Spinal cord (tissue), 9 donors: ENCODE measurements at regions not wholly inside any gene's neighbourhood (a gene's known extent, or its start where the extent isn't known, plus 50 kb on each side); places are given as distances from the start of the nearest gene placed in this dataset.
"Not testable (repeated sequence)": the region's sequence is repeated elsewhere in the genome, so short reads cannot be mapped to it uniquely, and the experiment has no call there.

ENCODE experiments used
- DNase-seq, 6 donors: peaks; one replicate each; pipeline versions ENCODE4 v3.0.0 to v3.0.0-alpha.2; 2013 to 2015; ENCODE audit warnings: low spot score in 6 of 6, low read depth in 4 of 6
- H3K27ac ChIP-seq: one replicate; pipeline ENCODE4 v1.5.1; 2013; ENCODE audit warnings: low read depth, low read length, control low read depth
- H3K27me3 ChIP-seq: one replicate; pipeline ENCODE4 v1.6.1; 2013; ENCODE audit warnings: low read length; ENCODE audit not compliant: control insufficient read depth, insufficient read depth
- H3K36me3 ChIP-seq: one replicate; pipeline ENCODE4 v1.6.1; 2013; ENCODE audit warnings: low read length; ENCODE audit not compliant: control insufficient read depth, insufficient read depth
- H3K4me1 ChIP-seq: one replicate; pipeline ENCODE4 v1.6.1; 2013; ENCODE audit warnings: low read length; ENCODE audit not compliant: control insufficient read depth, insufficient read depth
- H3K4me3 ChIP-seq: one replicate; pipeline ENCODE4 v1.5.1; 2013; ENCODE audit warnings: low read depth, low read length, control low read depth
- H3K9me3 ChIP-seq: one replicate; pipeline ENCODE4 v1.6.1; 2013; ENCODE audit warnings: low read length; ENCODE audit not compliant: control insufficient read depth, insufficient read depth
- WGBS: methylation state at CpG from one replicate; pipeline ENCODE4 v1.1.5; 2013; ENCODE audit warnings: missing lambda C conversion rate; ENCODE audit not compliant: insufficient coverage; 5-methylcytosine and 5-hydroxymethylcytosine counted together
- donor health status: healthy.

DNA sequence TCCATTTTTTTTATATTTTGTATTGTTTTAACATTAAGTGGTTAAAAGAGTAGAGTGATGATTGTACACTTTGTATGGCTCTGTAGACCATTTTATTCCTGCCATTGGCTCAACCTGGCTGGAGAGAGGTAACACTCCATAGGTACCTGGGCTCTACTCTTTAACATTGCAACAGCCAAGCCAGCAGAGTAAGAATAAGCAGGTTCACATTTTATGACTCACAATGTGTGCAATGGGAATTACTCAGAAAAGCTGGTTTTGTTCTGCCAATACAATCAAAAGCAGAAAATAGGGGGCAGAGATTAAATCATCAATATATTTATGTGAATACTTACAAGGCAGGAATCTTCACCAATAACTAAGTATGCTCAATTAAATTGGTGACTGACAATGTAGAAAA, 1324.0 kb downstream of the AMY1C start:
- Histone ChIP-seq H3K27ac (no peak overlapping the region), H3K4me3 (no peak overlapping the region), H3K27me3 (no peaks in the 10 kb centered on the region), H3K9me3 (no peaks in the 10 kb centered on the region), H3K36me3 (no peaks in the 10 kb centered on the region), H3K4me1 (no peaks in the 10 kb centered on the region)
- no peak for DNase-seq

DNA sequence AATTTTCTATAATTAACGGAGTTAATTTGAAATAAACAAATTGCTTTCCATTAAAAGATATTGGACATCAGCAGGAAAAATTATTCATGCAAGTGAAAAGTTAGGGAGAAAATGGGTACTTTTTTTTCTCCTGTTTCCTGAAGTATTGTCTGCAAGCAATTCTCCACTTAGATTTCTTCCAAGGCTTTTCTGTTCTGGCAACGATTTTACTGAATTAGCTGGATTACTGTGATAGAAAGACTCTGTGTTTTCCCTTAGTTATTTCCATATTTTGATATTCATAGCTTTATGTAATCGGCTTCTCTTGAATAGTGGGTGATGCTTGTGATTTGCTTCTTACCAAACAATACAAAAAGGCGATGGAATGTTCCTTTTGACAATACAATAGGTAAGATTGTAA, 1333.9 kb downstream of the AMY1C start:
- H3K27me3 ChIP-seq = no peaks in the 10 kb centered on the region
- DNase-seq = no peak
- H3K4me1 ChIP-seq = no peaks in the 10 kb centered on the region
- no peaks in the 10 kb centered on the region for H3K36me3 ChIP-seq
- WGBS = no CpG with 5 or more reads among the region's 4 CpGs
- H3K9me3 ChIP-seq = no peaks in the 10 kb centered on the region
- no peak overlapping the region for H3K4me3 ChIP-seq
- H3K27ac ChIP-seq = no peak overlapping the region

DNA sequence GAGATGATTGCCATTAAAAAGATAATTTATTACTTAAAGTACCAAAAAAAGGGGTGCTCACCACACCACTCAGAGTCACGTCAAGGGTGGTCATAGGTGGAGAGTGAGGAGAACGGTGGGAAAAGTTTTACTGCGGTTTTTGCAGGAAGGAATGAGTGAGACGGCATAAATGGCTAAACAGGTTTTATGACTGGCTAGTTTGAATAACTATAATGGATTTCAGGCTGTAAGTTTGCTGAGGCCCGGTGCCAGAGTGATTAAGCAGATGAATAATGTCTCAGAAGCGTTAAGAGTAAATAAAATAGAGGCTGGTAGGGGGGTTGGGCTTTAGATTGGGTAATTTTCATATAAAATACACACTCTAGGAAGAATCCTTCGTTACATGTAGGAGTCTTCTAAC, 1337.8 kb downstream of the AMY1C start:
- Histone ChIP-seq H3K4me1 (no peaks in the 10 kb centered on the region), H3K36me3 (no peaks in the 10 kb centered on the region), H3K4me3 (no peak overlapping the region), H3K27ac (no peak overlapping the region), H3K27me3 (no peaks in the 10 kb centered on the region), H3K9me3 (no peaks in the 10 kb centered on the region)
- 80% methylated on average over 3 of the region's 7 CpGs for WGBS
- DNase-seq = no peak

- no CpG with 5 or more reads among the region's 1 CpG for WGBS
- no peaks in the 10 kb centered on the region for H3K9me3 ChIP-seq
- H3K36me3 ChIP-seq = no peaks in the 10 kb centered on the region
- no peak for DNase-seq
- no peaks in the 10 kb centered on the region for H3K27me3 ChIP-seq
- H3K4me1 ChIP-seq = no peaks in the 10 kb centered on the region
- no peak overlapping the region for H3K27ac ChIP-seq
- H3K4me3 ChIP-seq = no peak overlapping the region
Measured at GRCh38 chr1:105088166-105088565, 1338.5 kb downstream of the AMY1C start.

DNA sequence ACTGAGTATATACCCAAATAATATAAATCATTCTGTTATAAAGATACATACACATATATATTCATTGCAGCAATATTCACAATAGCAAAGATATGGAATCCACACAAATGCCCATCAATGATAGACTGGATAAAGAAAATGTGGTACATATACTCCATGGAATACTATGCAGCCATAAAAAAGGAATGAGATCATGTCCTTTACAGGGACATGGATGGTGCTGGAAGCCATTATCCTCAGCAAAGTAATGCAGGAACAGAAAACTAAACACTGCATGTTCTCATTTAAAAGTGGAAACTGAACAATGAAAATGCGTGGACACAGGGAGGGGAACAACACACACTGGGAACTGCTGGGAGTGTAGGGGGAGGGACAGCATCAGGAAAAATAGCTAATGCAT, 1344.2 kb downstream of the AMY1C start:
- H3K9me3 ChIP-seq, H3K4me3 ChIP-seq, H3K36me3 ChIP-seq, H3K4me1 ChIP-seq, DNase-seq, H3K27ac ChIP-seq, H3K27me3 ChIP-seq: not testable (repeated sequence)
- WGBS = 100% methylated on average over 1 of the region's 1 CpG

GRCh38 chr1:105100102-105100501, 1350.4 kb downstream of the AMY1C start:
- WGBS = no CpG with 5 or more reads among the region's 1 CpG

GRCh38 chr1:105101261-105101660, 1351.6 kb downstream of the AMY1C start:
- no peaks in the 10 kb centered on the region for H3K9me3 ChIP-seq
- H3K36me3 ChIP-seq = no peaks in the 10 kb centered on the region
- no peak overlapping the region for H3K27ac ChIP-seq
- DNase-seq = no peak
- H3K4me3 ChIP-seq = no peak overlapping the region
- H3K4me1 ChIP-seq = no peaks in the 10 kb centered on the region
- no CpG with 5 or more reads among the region's 3 CpGs for WGBS
- no peaks in the 10 kb centered on the region for H3K27me3 ChIP-seq

More at GRCh38 chr1:105100102-105100501, 1350.4 kb downstream of the AMY1C start:
- Histone ChIP-seq H3K4me1 (no peaks in the 10 kb centered on the region), H3K36me3 (no peaks in the 10 kb centered on the region), H3K9me3 (no peaks in the 10 kb centered on the region), H3K4me3 (no peak overlapping the region), H3K27me3 (no peaks in the 10 kb centered on the region), H3K27ac (no peak overlapping the region)
- DNase-seq = no peak

- no peak for DNase-seq
- H3K9me3 ChIP-seq = no peaks in the 10 kb centered on the region
- no peaks in the 10 kb centered on the region for H3K36me3 ChIP-seq
- H3K27ac ChIP-seq = no peak overlapping the region
- H3K4me1 ChIP-seq = no peaks in the 10 kb centered on the region
- H3K27me3 ChIP-seq = no peaks in the 10 kb centered on the region
- H3K4me3 ChIP-seq = no peak overlapping the region
- WGBS = no CpG with 5 or more reads among the region's 3 CpGs
Measured at GRCh38 chr1:105102371-105102770, 1352.7 kb downstream of the AMY1C start.

- Histone ChIP-seq H3K36me3 (no peaks in the 10 kb centered on the region), H3K9me3 (no peaks in the 10 kb centered on the region), H3K4me1 (no peaks in the 10 kb centered on the region), H3K27me3 (no peaks in the 10 kb centered on the region), H3K4me3 (no peak overlapping the region), H3K27ac (no peak overlapping the region)
- DNase-seq = no peak
- WGBS = no CpG with 5 or more reads among the region's 2 CpGs
Measured at GRCh38 chr1:105122041-105122440, 1372.3 kb downstream of the AMY1C start.

DNA sequence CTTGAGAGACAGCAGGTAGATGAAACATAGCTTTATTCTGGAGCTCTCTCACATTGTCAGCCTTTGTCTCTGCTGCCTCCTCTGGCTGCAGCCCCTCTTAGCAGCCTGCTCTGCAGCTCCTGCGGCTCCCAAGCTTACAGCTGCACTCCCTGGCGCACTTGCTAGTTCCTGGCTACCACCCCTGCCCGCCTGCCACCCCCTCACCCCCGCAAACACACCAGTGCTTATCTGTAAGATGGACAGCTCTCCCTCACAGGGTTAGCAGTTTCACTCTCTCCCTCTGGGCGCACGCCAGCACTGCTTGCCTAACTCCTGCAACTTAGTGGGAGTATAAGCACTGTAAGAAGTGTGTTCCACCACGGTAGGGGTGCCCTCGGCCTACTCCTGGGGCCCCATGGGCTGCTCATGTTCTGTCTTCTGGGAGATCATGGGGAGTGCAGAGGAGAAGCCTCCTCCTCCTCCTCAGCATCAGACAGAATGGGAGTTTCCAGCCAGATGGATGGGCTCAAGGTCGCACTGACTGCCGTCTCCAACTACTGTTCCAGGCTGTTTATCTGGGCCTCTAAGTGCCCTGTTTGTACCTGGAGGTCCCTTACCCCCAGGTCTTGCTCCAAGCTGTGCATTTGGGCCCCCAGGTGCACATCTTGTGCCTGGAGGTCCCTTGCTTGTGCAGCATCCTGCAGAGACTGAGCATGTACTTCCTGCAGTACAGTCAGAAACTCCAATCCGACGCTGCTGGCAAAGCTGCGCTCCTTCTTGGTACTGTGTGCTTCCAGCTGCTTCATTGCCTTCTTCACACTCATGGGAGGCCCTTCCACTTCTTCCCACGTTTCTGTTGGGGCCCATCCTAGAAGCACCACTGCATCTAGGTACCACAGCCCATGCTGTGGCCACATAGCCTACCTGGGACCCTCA, 1388.1 kb downstream of the AMY1C start:
- H3K9me3 ChIP-seq = no peaks in the 10 kb centered on the region
- DNase-seq = peak in 2 of 6 donors; percentile 24 to 57
- no peaks in the 10 kb centered on the region for H3K4me1 ChIP-seq
- H3K27me3 ChIP-seq = no peaks in the 10 kb centered on the region
- no peaks in the 10 kb centered on the region for H3K36me3 ChIP-seq
- no peak overlapping the region for H3K27ac ChIP-seq
- no peak overlapping the region for H3K4me3 ChIP-seq
- 70% methylated on average over 10 of the region's 14 CpGs for WGBS
